ENCODE measurements at regions not wholly inside any gene's neighbourhood (a gene's known extent, or its start where the extent isn't known, plus 50 kb on each side); places are given as distances from the start of the nearest gene placed in this dataset.

- H3K36me3 ChIP-seq (ENCODE audit: low read length) = no peaks in the 10 kb centered on the region
- H3K4me3 ChIP-seq (ENCODE audit: insufficient read depth, low read length, poor library complexity, severe bottlenecking) = no peak overlapping the region
- H2AFZ ChIP-seq (ENCODE audit: low read depth, low read length, severe bottlenecking) = no peak overlapping the region
- no peaks in the 10 kb centered on the region for H3K27me3 ChIP-seq (ENCODE audit: low read length)
- H3K4me2 ChIP-seq (ENCODE audit: low read depth, low read length, poor library complexity, severe bottlenecking) = no peak overlapping the region
- no peak overlapping the region for H3K9ac ChIP-seq (ENCODE audit: low read length)
- no peaks in the 10 kb centered on the region for H3K79me2 ChIP-seq (ENCODE audit: insufficient read depth, low read length)
- H4K20me1 ChIP-seq (ENCODE audit: low read depth, low read length) = no peaks in the 10 kb centered on the region
- H3K9me2 ChIP-seq (replicated peaks; ENCODE audit: insufficient read depth, low read length) = no peaks in the 10 kb centered on the region
- no peaks in the 10 kb centered on the region for H3K9me3 ChIP-seq (ENCODE audit: insufficient read depth, low read length)
- no peaks in the 10 kb centered on the region for H3F3A ChIP-seq (ENCODE audit: insufficient read depth)
- TF ChIP-seq EZH2phosphoT487 (conservative IDR thresholded peaks at IDR 0.05; ENCODE audit: low read length) = no peak
- no peak for TF ChIP-seq CTCF (IDR thresholded peaks at IDR 0.05; ENCODE audit: insufficient read depth, low read length, poor library complexity, severe bottlenecking)
- no peak overlapping the region for H3K27ac ChIP-seq (ENCODE audit: low read depth, low read length)
Observed at GRCh38 chr3:86481636-86482035, 509.3 kb downstream of the VGLL3 start.

- Histone ChIP-seq H3K27me3 (ENCODE audit: low read length) (no peaks in the 10 kb centered on the region), H4K20me1 (ENCODE audit: low read depth, low read length) (no peaks in the 10 kb centered on the region), H3K9ac (ENCODE audit: low read length) (no peak overlapping the region), H3K79me2 (ENCODE audit: insufficient read depth, low read length) (no peaks in the 10 kb centered on the region), H2AFZ (ENCODE audit: low read depth, low read length, severe bottlenecking) (no peak overlapping the region), H3K4me3 (ENCODE audit: insufficient read depth, low read length, poor library complexity, severe bottlenecking) (no peak overlapping the region), H3F3A (ENCODE audit: insufficient read depth) (no peaks in the 10 kb centered on the region), H3K9me2 (replicated peaks; ENCODE audit: insufficient read depth, low read length) (no peaks in the 10 kb centered on the region), H3K9me3 (ENCODE audit: insufficient read depth, low read length) (no peaks in the 10 kb centered on the region), H3K4me2 (ENCODE audit: low read depth, low read length, poor library complexity, severe bottlenecking) (no peak overlapping the region), H3K36me3 (ENCODE audit: low read length) (no peaks in the 10 kb centered on the region), H3K27ac (ENCODE audit: low read depth, low read length) (no peak overlapping the region)
- TF ChIP-seq CTCF (IDR thresholded peaks at IDR 0.05; ENCODE audit: insufficient read depth, low read length, poor library complexity, severe bottlenecking) (no peak), EZH2phosphoT487 (conservative IDR thresholded peaks at IDR 0.05; ENCODE audit: low read length) (no peak)
Observed at GRCh38 chr3:86481031-86481430, 509.9 kb downstream of the VGLL3 start.

GRCh38 chr3:86464180-86464579, 526.8 kb downstream of the VGLL3 start:
- no peak overlapping the region for H3K4me2 ChIP-seq (ENCODE audit: low read depth, low read length, poor library complexity, severe bottlenecking)
- H2AFZ ChIP-seq (ENCODE audit: low read depth, low read length, severe bottlenecking) = no peak overlapping the region
- H4K20me1 ChIP-seq (ENCODE audit: low read depth, low read length) = no peaks in the 10 kb centered on the region
- H3F3A ChIP-seq (ENCODE audit: insufficient read depth) = no peaks in the 10 kb centered on the region
- H3K79me2 ChIP-seq (ENCODE audit: insufficient read depth, low read length) = no peaks in the 10 kb centered on the region
- no peaks in the 10 kb centered on the region for H3K9me3 ChIP-seq (ENCODE audit: insufficient read depth, low read length)
- H3K4me3 ChIP-seq (ENCODE audit: insufficient read depth, low read length, poor library complexity, severe bottlenecking) = no peak overlapping the region
- H3K9me2 ChIP-seq (replicated peaks; ENCODE audit: insufficient read depth, low read length) = no peaks in the 10 kb centered on the region
- no peak overlapping the region for H3K9ac ChIP-seq (ENCODE audit: low read length)
- no peaks in the 10 kb centered on the region for H3K36me3 ChIP-seq (ENCODE audit: low read length)
- H3K27me3 ChIP-seq (ENCODE audit: low read length) = no peaks in the 10 kb centered on the region
- TF ChIP-seq EZH2phosphoT487 (conservative IDR thresholded peaks at IDR 0.05; ENCODE audit: low read length) (no peak), CTCF (IDR thresholded peaks at IDR 0.05; ENCODE audit: insufficient read depth, low read length, poor library complexity, severe bottlenecking) (no peak)
- H3K27ac ChIP-seq (ENCODE audit: low read depth, low read length) = no peak overlapping the region
